ENCODE measurements at regions not wholly inside any gene's neighbourhood (a gene's known extent, or its start where the extent isn't known, plus 50 kb on each side); places are given as distances from the start of the nearest gene placed in this dataset.

GRCh38 chr20:58153121-58153520, 75.3 kb downstream of the ANKRD60 start:
- Histone ChIP-seq H3K4me1 (no peaks in the 10 kb centered on the region), H3K36me3 (no peaks in the 10 kb centered on the region), H3K27ac (no peak overlapping the region), H3K4me3 (no peak overlapping the region), H3K9me3 (no peaks in the 10 kb centered on the region), H3K27me3 (peaks cover 0 to 70% (median 1%) of the 10 kb centered on the region in 4 donors)
- no peak for DNase-seq
- TF ChIP-seq, protein P1, sequence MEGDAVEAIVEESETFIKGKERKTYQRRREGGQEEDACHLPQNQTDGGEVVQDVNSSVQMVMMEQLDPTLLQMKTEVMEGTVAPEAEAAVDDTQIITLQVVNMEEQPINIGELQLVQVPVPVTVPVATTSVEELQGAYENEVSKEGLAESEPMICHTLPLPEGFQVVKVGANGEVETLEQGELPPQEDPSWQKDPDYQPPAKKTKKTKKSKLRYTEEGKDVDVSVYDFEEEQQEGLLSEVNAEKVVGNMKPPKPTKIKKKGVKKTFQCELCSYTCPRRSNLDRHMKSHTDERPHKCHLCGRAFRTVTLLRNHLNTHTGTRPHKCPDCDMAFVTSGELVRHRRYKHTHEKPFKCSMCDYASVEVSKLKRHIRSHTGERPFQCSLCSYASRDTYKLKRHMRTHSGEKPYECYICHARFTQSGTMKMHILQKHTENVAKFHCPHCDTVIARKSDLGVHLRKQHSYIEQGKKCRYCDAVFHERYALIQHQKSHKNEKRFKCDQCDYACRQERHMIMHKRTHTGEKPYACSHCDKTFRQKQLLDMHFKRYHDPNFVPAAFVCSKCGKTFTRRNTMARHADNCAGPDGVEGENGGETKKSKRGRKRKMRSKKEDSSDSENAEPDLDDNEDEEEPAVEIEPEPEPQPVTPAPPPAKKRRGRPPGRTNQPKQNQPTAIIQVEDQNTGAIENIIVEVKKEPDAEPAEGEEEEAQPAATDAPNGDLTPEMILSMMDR (IDR thresholded peaks at IDR 0.05): no peak
- TF ChIP-seq POLR2A (IDR thresholded peaks at IDR 0.05): no peak
- intact Hi-C loops (cut with DNase I): no loop called here
- WGBS, 2 donors: 59 to 80% methylated on average over 11 of the region's 11 CpGs

- intact Hi-C loops (cut with DNase I): no loop called here
- Histone ChIP-seq H3K27me3 (peaks cover 0 to 88% (median 1%) of the 10 kb centered on the region in 4 donors), H3K27ac (no peak overlapping the region), H3K9me3 (no peaks in the 10 kb centered on the region), H3K36me3 (no peaks in the 10 kb centered on the region), H3K4me3 (no peak overlapping the region), H3K4me1 (peaks cover 0 to 4% (median 0%) of the 10 kb centered on the region in 3 donors)
- TF ChIP-seq, protein P1 (IDR thresholded peaks at IDR 0.05): no peak
- TF ChIP-seq POLR2A (IDR thresholded peaks at IDR 0.05): no peak
- no peak for DNase-seq
- 19 to 23% methylated on average over 13 to 16 of the region's 31 CpGs for WGBS, 2 donors
These were observed 77.7 kb downstream of the ANKRD60 start for GRCh38 chr20:58150772-58151171.

DNA sequence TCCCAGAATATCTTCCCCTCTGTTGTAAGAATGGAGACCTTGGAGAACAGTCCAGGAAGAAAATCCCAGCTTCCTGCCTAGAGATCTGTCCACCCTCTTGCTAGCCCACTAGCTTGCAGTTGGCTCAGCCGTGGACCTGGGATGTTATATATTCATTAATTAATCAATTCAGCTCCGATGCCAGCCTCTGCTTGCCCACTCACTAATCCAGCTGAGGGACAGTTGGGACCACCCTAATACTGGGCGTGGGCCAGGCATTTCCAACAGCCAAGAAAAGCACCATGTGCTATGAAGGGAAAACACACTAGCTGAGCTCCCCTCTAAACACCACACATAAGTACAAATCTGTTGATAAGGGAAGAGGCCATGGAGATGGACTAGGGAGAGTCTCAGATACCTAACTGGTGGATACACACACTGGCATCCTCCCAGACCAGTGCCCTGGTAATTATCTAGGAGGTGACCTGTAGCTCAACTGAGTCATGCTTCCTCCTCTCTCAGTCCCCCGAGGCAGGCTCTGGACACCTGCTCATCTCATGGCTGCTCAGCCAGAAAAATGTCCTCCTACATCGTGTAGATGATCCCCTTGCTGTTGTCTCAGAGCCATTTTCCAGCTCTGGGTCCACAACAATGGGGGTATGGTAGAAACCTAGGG, 78.9 kb downstream of the ANKRD60 start:
- 34 to 45% methylated on average over 4 to 5 of the region's 5 CpGs for WGBS, 2 donors
- Histone ChIP-seq H3K9me3 (no peaks in the 10 kb centered on the region), H3K27ac (no peak overlapping the region), H3K36me3 (no peaks in the 10 kb centered on the region), H3K4me3 (no peak overlapping the region), H3K27me3 (peaks cover 0 to 82% (median 1%) of the 10 kb centered on the region in 4 donors), H3K4me1 (peaks cover 0 to 6% (median 0%) of the 10 kb centered on the region in 3 donors)
- TF ChIP-seq, protein P1 (IDR thresholded peaks at IDR 0.05): no peak
- TF ChIP-seq POLR2A (IDR thresholded peaks at IDR 0.05): no peak
- no peak for DNase-seq
- intact Hi-C loops (cut with DNase I): no loop called here

GRCh38 chr20:58148891-58149290, 79.6 kb downstream of the ANKRD60 start:
- WGBS, 2 donors: 47 to 54% methylated on average over 8 of the region's 8 CpGs
- Histone ChIP-seq H3K4me1 (peaks cover 0 to 6% (median 0%) of the 10 kb centered on the region in 3 donors), H3K9me3 (no peaks in the 10 kb centered on the region), H3K4me3 (no peak overlapping the region), H3K27ac (no peak overlapping the region), H3K27me3 (peaks cover 0 to 81% (median 1%) of the 10 kb centered on the region in 4 donors), H3K36me3 (no peaks in the 10 kb centered on the region)
- intact Hi-C loops (cut with DNase I): no loop called here
- no peak for DNase-seq
- TF ChIP-seq, protein P1 (IDR thresholded peaks at IDR 0.05): no peak
- TF ChIP-seq POLR2A (IDR thresholded peaks at IDR 0.05): no peak

DNA sequence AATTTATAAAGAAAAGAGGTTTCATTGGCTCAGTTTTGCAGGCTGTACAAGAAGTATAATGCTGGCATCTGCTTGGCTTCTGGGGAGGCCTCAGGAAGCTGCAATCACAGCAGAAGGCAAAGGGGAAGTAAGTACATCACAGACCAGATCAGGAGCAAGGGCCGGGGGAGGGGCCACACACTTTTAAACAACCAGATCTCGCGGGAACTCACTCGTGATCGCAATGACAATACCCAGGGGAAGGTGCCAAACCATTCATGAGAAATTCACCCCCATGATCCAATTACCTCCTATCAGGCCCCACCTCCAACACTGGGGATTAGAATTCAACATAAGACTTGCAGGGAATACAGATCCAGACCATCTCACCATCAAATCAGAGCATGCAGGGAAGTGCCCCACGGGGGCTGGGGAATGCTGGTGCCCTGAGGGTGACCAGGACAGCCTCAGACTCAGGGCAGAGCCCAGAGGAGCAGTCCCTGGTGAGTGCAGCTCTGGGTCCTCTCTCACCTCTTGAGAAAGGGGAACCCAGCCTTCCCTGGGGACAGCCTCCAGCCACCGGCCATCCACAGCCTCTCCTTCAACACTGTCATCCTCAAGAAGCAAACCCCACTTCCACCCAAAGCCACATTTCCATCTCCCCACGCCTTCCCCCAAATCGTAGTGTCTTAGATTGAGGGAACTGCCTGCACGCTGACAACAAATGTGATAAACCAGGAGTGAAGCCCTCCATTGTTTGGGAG, 80.7 kb downstream of the ANKRD60 start:
- intact Hi-C loops (cut with DNase I): no loop called here
- TF ChIP-seq POLR2A (IDR thresholded peaks at IDR 0.05): no peak
- TF ChIP-seq, protein P1 (IDR thresholded peaks at IDR 0.05): no peak
- no peak for DNase-seq
- H3K4me1 ChIP-seq: peaks cover 0 to 6% (median 0%) of the 10 kb centered on the region in 3 donors
- no peaks in the 10 kb centered on the region for H3K36me3 ChIP-seq
- H3K9me3 ChIP-seq: no peaks in the 10 kb centered on the region
- 71 to 79% methylated on average over 9 to 10 of the region's 10 CpGs for WGBS, 2 donors
- H3K27ac ChIP-seq: no peak overlapping the region
- no peak overlapping the region for H3K4me3 ChIP-seq
- H3K27me3 ChIP-seq: peaks cover 0 to 78% (median 1%) of the 10 kb centered on the region in 4 donors

Measured in esophagus squamous epithelium (tissue), 5 donors.